Mammary epithelial cell (primary cell): ENCODE measurements at regions not wholly inside any gene's neighbourhood (a gene's known extent, or its start where the extent isn't known, plus 50 kb on each side); places are given as distances from the start of the nearest gene placed in this dataset.

Experiments used
- CTCF ChIP-seq, 2 donors: IDR thresholded peaks in 1 of 2; conservative IDR thresholded peaks in 1 of 2; 2 replicates each; pipeline ENCODE4 v1.5.1; 2011 to 2012; ENCODE audit warnings: inconsistent platforms in 2 of 2, low read length in 2 of 2, mild to moderate bottlenecking in 2 of 2, control low read depth in 1 of 2, low read depth in 1 of 2; ENCODE audit not compliant: insufficient read depth in 1 of 2; ENCODE audit errors: extremely low read depth in 1 of 2
- EZH2 ChIP-seq: IDR thresholded peaks from 2 replicates; pipeline ENCODE4 v1.6.1; 2012; ENCODE audit warnings: low read length, inconsistent platforms, borderline replicate concordance

GRCh38 chr6:167543602-167544497 is 219.0 kb downstream of the TTLL2 start:
- TF ChIP-seq CTCF (conservative IDR thresholded peaks at IDR 0.05 in 1 of 2, IDR thresholded peaks at IDR 0.05 in 1 of 2; ENCODE audit: extremely low read depth in 1 of 2, insufficient read depth in 1 of 2, low read depth in 1 of 2, low read length in 2 of 2) (no peak), EZH2 (no peak)
